GM18502 (cell line): ENCODE measurements at regions not wholly inside any gene's neighbourhood (a gene's known extent, or its start where the extent isn't known, plus 50 kb on each side); places are given as distances from the start of the nearest gene placed in this dataset.

Experiments used
- ATAC-seq: cut with Tn5 transposase; IDR thresholded peaks from one replicate; pipeline ENCODE4 v1.9.1; 2021; ENCODE audit warnings: mild to moderate bottlenecking; ENCODE audit not compliant: unreplicated experiment, poor library complexity

DNA sequence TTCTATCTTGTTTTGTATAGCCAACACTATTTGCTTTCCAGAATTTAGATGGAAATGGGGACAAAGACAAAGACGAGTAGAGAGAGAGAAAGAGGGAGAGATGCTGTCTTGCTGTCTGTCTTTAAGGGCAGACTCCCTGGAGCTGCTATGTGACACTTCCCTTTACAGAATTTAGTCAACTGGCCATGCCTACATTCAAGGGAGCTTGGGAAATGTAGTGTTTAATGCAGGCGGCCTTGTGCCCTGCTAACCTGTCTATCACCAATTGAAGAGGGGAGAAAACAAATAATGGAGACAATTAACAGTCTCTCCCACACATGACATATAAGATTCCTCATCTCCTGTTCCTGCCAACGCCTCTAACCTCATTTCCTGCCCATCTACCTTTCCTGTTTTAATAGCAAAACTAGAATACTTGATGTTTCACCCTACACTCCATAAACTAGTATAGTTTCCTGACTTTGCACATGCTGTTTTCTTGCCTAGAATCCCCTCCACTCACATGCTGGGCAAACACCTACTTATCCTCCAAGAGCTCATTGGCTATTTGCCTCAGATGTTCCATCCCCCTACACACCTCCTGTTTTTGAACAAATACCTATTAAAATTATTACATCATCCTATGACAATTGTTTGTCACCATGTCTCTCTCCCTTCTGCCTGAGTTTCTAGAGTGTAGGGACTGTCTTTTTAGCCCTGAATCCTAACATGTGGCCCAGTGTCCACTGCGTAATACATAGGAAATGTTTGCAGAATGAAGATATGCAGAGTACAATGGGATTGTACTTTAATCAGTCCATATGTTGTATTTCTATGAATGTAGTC lies 117.2 kb downstream of the SLC25A24 start:
- ATAC-seq, result no peak

DNA sequence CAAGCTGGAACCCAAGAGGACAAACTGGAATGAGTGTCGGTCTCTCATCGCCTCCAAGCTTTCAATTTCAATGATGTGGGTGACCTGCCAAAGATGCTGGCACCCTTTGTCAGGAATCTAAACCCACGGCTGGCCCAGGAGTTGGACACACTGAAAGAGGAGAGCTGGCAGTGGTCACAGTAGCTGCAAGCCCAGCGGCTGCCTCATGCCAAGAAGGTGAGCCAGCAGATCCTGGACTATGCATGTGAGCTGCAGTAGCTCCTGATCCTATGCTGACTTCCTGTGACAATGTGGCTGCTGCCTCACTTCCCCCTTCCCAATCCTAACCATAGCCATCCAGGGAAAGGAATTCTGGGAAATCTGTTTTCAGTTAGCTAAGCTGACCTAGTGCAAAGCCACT lies 117.0 kb upstream of the VAV3 start:
- no peak for ATAC-seq

DNA sequence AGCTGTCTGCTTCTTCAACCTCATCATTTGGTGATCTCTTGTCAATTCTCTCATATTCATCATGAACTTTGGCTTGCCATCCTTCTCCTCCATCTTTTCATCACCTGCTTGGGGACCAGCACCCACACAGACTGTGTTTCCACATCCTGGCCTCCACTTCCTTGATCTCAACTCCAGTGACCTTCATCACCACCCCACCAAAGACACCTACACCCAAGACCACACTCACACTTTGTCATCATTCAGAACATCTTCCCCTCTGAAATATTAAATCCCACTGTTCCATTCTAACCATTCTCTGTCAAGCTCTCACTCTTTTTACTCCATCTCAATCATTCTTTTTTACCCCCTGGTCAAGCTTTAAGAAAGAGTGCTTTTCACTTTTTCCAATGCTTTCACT lies 115.5 kb upstream of the VAV3 start:
- ATAC-seq, result no peak

DNA sequence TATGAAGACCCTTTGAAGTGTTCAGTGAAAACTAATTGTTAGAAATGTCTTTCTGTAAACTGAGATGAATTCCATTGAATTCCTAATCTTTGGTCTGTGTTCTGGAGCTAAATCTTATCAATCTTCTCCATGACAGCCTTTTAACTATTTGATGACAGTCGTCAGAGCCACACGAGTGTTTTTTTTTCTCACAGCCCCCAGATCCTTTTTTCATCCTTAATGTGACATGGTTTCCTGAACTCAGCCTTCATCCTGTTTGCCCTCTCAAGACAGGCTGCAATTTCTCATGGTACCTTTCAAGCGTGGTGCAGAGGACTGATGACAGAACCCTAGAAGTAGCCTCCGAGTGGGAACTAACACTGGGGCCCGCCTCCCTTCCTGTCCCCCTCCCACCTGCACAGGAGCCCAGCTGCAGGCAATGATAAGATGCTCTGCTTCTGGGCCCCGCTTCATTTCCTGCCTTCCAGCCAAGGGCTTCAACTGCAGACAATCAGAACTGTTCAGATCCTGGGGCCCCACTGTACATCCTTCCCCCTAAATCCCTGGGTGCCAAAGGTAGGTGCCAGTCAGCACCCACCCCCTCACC lies 114.6 kb upstream of the VAV3 start:
- ATAC-seq, result no peak

DNA sequence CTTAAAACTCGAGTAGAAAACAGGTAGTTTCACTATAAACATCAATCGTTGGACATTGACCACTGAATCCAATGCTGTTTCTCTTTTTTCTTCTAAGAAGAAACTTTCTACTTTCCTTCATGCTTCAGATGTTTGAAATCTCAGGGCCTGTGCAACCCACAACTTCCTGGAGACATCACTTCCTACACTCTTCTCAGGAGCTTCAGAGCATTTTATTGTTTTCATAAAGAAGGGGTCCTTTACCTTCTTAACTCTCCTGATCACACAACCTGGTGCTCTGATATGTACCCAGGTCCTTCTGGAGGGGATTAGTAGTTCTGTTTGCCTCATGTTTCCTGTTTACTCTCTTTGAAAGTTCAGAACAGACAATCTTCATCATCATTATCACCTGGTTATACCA lies 113.0 kb upstream of the VAV3 start:
- no peak for ATAC-seq

DNA sequence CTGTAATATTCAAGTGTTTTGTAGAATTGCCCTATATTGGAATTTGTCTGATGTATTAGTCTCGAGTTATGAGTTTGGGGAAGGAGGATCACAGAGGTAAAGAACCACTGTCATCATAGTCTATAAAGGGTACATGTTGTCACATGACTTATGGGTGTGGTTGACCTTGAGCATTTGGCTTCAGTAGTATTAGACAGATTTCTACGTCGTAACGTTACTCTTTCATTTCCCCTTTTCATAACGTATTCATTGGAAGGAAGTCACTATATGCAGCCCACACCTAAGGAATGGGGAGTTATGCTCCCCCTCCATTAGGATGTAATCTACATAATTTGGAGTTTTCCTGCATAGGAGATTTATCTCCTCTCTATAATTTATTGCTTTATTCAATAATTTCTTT lies 110.1 kb upstream of the VAV3 start:
- ATAC-seq, result peak; percentile 84

- ATAC-seq, result no peak
Measured at GRCh38 chr1:108072776-108073175, 107.8 kb upstream of the VAV3 start.

GRCh38 chr1:108072212-108072611 lies 107.2 kb upstream of the VAV3 start:
- no peak for ATAC-seq

- peak; percentile 46 for ATAC-seq
Measured at GRCh38 chr1:108071601-108072000, 106.6 kb upstream of the VAV3 start.

DNA sequence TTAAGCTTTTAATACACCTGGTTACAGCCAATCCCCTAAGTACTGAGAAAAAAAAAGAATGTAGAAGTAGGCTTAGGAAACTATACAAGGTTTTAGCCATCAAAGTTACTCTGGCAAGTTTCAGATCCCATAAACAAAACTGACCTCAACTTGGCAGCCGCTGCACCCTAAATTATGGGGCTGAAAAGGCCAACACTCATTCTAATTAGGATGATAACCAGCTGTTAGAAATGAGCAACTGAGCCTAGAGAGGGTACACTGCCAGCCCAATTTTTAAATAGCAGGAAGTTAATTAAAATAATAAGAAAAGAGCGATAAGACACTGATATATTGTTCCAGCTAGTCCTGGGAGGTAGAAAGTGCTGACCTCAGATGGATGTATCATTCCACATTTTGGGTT lies 105.7 kb upstream of the VAV3 start:
- ATAC-seq, result no peak

DNA sequence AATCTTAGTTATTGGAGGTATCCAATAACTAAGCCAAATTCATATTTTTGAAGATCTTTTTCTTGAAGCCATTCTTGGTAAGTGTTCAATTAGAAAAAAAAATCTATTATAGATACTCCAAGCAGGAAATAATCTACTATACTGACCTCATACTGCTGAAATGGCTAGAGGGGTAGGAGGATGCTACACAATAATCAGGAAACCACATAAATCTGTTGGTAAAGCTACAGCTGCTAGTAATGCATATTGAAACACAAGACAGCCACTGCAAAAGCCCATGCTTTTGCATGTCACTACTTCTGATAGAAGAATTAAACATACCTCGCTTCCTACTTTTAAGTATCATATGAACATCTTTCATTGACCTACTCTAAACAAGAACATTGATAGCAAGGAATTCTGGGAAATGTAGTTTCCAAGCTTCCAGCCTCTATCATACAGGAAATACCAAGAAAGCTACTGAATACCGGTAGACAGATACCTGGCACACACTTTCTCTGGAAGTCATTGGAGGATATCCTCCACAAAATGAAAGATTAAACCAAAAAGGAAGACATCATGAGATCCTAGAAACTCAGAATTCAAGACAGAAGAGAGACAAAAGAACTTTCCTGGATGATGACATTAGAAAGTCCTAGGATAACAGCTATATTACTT lies 103.0 kb upstream of the VAV3 start:
- ATAC-seq, result no peak

- no peak for ATAC-seq
Measured at GRCh38 chr1:108066808-108067207, 101.8 kb upstream of the VAV3 start.

- ATAC-seq, result no peak
Measured at GRCh38 chr1:108064255-108064654, 99.3 kb upstream of the VAV3 start.

DNA sequence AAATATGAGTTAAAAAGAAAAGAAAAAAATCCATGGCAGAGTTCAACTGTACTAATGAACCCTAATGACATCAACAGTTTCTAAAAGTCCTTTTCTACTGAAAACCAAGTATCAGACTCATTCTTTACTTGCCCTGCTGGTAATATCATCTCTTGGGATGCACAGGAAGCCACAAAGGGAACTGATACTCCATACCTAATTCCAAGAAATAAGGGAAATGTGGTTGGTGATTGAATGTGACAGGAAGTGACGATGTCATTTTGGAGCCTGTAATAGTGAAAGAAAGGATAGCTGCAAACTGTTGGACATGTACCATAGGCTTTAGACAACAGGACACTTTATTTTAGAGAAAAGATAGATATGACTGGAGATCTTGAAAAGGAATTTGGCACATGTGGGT lies 98.7 kb upstream of the VAV3 start:
- ATAC-seq, result no peak

DNA sequence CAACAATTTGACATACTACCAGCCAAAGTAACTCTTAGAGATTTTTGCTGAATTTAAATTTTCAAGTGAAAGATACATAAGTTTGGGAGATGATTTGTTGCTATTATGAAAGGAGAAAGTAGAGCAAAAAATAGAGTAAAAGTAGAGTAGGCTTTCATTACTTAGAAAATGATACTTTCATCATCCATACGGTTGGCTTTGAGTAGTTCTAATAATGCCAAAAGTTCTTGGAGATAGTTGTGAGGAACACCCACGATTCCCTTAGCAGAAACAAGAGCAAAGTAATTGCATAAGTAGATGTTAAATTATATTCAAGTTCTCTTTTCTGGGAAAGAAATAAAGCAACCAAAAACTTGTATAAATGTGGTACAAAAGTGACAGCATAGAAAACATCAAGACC lies 95.0 kb upstream of the VAV3 start:
- ATAC-seq, result no peak

GRCh38 chr1:108057541-108057940 lies 92.6 kb upstream of the VAV3 start:
- ATAC-seq, result no peak

DNA sequence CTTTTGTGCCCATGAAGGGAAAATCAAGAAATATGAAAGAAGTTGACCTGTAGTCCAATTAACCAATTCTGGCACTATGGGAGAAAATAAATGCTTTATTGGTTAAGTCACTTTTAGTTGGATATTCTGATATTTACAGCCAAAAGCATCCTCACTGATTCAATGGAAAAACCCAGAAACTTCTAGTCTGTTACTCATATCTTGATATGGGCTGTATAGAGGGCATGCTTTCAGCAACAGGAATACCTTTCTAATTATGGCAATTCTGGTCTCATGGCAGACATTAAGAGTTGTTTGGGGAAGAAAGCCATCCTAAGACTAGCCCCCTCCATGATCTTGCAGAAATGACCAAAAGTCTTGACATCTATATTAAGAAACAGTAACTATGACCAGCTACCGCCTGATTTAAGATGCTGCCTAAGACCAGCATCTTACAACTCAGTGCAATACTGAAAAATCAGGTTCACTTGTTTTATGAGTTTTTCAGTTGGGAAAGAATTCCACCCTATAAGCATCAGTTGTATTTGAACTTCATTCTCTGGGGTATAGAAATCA lies 91.5 kb upstream of the VAV3 start:
- no peak for ATAC-seq

- ATAC-seq, result no peak
Measured at GRCh38 chr1:108055387-108055786, 90.4 kb upstream of the VAV3 start.

GRCh38 chr1:108054396-108054795 lies 89.4 kb upstream of the VAV3 start:
- ATAC-seq, result no peak

DNA sequence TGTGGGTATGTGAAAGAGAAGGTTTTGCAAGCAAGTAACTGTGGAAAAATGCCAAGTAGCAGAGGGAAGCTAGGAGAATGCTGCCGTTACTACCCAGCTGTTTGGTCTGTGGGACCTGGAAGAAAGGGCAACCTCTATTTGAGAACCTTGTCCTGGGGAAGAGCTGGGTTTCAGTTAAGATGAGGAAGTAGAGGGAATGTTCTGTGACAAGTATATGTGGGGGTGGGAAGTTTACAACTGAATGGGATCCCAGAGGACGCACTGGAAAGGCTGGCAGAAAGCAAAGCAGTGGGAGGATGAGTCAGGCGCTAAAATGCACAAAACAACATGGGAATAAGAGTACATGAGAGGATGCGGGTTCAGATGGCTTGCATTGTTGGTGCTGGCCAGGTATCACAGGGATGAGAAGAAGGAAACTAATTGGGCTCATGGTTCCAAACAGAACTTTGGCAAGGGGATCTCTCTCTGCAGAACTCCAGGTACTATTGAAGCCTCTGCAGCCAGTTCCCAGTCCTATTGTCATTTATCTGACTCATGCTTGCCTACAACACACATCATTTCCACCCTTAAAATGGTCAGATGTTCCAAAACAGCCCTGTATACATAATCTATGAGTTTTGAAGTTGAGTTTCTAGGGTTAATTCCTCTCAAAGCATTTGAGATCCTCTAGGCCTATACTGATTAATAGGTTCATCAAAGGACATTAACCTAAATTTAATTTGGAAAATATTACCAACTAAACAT lies 88.5 kb upstream of the VAV3 start:
- no peak for ATAC-seq
